G401.6 (cell line): ENCODE measurements at regions not wholly inside any gene's neighbourhood (a gene's known extent, or its start where the extent isn't known, plus 50 kb on each side); places are given as distances from the start of the nearest gene placed in this dataset.
A peak's percentile ranks its signal among the peaks of the same experiment; 100 is the strongest.

Experiments
- FAIRE-seq: peaks from 2 replicates; lab custom pipeline; 2012; peaks lifted over from hg19 to GRCh38; lab: Jason Lieb, UNC

DNA sequence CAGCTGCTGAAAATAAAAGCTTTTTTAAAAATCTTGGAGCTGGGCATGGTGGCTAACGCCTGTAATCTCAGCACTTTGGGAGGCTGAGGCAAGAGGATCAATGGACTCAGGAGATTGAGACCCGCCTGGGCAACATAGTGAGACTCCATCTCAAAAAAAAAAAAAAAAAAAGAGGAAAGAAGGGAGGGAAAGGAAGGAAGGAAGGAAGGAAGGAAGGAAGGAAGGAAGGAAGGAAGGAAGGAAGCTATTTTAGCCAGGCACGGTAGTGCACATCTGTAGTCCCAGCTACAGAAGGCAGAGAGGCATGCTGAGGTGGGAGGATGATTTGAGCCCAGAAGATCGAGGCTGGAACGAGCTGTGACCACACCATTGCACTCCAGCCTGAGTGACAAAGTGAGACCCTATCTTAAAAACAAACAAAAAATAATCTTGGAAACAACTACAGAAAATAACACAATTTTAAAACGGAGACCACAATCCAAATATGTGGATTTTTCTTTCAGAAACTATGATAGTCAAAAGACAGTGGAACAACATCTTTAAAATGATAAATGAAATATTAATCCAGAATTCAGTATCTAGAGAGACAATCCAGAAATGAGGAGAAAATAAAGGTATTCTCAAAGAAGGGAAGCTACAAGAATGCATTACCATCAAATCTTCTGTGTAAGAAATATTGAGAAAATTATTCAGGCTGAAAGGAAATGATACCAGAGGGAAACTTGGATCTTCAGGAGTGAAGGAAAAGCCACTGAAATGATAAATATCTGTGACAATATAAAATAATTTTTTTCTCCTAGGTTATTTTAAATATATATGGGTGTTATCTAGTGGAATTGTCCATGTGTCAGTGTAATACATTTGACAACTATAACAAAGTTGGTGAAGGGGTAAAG, 182.0 kb downstream of the GPX5 start:
- FAIRE-seq = peak; percentile 52

DNA sequence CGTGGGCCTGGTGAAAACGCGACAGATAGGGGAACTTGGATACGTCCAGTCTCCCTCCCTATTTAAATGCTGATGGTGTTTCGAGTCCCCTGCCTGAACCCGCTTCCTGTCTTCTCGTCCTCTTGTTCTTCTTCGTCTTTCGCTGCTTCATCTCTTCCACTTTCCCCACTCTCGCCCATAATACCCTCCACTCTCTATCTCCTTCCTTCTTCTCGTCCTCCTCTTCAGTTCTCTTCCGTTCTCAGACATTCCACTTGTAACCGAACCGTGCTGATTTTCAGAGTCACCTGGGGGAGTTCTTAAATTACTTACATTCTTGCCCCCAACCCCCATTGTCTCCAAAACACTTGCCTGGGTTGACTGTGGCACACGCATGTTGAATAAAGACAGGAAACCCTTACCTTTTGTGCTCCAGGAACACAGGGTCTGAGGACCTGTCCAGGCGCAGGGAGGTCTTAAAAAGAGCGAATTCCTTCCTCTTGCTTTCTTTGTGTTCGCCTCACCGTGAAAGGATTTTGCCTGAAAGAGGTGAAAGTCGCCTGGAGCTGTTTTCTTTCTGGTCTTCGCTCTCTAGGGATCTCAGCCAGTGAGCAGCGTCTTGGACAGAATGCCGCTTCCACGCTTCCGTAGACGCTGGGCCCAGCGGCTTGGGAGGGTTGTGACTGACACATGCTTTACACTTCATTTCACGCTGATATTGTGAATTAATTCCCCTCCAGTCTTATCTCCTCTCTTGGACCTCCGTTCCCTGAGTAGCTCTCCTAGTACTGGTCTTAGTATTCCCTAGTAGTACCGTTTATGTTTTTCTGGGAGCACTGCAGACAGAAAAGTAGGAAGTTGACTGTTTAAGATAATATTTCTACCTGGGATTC, 184.0 kb downstream of the GPX5 start:
- no peak for FAIRE-seq

DNA sequence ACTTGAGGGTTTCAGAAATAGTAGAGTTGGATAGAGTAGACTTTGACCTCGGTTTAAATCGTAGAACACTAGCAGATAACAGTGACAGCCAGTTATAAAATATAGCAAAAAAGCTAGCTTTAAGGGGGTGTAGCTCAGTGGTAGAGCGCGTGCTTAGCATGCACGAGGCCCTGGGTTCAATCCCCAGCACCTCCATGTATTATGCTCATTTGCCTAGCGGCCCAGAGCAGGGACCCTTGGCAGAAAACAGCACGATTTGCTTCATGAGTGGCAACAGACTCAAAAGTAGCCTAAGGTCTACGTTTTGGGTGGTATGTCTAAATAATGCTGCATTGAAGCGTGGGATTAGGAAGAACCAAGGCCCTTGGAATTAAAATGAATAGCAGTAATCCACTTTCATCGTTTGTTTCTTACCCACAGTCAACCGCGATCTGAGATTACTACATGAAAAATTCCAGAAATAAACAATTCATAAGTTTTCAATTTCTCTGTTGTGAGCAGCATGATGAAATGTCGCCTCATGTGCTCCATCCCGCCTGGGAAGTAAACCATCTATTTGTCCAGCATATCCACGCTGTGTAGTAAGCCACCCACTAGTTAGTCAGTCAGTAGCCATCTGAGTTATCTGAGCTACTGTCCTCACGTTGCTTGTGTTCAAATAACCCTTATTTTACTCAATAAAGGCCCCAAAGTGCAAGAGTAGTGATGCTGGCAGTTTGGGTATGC, 184.9 kb downstream of the GPX5 start:
- peak; percentile 82 for FAIRE-seq

DNA sequence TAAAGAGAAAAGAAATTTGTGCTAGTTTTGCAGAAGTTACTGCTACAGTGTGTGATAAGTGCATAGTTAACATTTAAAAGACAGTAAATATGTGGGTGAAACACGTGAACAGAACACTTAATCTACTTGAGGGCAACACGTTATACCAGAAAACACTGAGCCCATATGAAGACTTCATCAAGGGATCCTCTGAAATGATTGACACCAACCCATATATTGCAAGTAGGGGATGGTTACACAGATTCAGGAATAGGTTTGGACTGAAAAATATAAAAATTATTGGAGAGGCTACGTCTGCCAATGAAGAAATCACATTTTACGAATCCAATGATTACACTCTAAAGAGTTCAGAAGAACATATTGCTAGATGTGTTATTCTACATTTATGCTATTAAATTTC, 185.6 kb downstream of the GPX5 start:
- FAIRE-seq = no peak

DNA sequence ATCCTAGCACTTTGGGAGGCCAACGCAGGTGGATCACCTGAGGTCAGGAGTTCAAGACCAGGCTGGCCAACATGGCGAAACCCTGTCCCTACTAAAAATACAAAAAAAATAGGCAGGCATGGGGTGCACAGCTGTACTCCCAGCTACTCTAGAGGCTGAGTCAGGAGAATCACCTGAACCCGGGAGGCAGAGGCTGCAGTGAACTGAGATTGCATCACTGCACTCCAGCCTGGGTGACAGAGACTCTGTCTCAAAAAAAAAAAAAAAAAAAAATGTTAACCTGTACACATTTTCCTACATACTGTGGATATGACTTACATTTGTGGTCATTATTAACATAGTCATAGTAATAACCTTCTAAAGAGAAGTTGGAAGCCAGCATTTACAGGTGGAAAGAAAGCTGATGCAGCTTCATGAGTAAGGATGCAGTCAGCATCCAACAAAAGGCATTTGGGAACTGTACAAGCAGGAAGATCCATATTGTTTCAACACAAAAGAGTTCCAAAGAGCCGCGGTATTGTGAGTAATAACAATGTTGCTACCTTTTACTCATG, 186.2 kb downstream of the GPX5 start:
- FAIRE-seq = no peak

DNA sequence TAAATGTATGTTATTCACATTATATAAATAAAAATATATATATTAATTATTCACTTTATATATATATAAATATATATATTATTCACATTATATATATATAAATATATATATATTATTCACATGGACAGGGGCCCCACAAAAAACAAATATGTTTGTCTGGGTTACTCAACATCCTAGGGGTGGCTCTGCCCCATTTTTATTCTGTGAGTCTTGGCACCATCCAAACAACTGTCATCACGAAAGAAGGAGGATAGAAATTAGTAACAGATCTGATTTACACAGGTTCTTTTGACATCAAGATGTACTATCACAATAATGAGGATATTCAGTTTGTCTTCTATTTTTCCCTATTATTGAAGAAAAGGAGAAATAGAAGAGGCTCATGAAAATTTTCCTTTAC, 187.3 kb downstream of the GPX5 start:
- FAIRE-seq = no peak

DNA sequence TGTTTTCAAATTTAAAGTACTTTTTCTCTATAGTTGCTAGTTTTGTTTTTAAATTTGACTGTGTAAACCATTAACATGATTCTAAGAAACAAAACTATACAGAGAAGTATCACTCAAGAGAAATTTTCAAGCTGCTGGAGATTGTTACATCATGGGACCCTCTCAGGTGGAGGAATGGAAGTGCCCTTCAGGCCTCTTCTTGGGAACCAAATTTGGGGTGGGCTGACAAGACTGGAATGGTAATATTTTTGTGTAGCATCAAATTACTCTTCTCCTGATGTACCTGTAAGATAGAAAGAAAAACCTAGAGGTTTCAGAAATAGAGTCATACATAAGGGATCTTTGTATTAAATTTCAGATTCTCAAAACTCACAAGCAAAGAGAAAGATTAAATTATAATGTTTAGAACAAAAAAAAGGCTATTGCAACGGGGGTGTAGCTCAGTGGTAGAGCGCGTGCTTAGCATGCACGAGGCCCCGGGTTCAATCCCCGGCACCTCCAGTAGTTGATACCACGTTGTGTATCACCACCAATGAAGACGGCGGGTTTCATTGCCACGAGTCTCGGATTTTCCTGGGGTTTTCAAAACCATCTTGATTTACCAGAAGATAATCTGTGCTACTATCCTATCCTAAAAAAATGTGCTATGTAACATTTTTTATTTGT, 193.7 kb downstream of the GPX5 start:
- no peak for FAIRE-seq

DNA sequence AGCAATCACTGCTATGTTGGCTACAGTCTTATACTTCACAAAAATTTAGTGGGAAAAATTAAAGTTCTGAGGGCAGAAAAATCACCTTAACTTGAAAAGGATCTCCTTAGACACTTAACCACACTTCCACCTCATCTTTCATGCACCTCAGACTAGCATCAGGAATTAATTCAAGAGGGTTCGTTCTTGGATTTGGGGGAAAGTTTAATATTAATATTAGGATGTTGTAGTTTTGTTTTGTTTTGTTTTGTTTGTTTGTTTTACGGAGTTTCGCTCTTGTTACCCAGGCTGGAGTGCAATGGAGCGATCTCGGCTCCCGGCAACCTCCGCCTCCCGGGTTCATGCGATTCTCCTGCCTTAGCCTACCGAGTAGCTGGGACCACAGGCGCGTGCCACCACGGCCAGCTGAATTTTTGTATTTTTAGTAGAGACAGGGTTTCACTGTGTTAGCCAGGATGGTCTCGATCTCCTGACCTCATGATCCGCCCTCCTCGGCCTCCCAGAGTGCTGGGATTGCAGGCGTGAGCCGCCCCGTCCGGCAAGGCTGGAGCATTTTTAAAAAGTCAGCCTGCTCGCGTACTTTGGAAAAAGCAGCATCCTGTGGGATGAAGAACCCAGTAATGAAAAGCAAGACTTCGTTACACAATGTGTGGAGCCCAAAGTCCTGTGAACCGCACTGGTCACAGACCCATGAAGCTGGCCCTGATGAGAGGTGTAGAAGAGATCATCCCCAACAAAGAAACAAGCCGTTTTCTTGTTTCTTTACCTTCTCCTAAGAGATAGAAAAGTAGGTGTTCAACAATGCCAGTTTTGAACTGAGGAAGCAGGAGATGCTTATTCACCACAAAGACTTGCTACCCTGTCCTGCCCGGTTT, 194.9 kb downstream of the GPX5 start:
- FAIRE-seq = peak; percentile 57

DNA sequence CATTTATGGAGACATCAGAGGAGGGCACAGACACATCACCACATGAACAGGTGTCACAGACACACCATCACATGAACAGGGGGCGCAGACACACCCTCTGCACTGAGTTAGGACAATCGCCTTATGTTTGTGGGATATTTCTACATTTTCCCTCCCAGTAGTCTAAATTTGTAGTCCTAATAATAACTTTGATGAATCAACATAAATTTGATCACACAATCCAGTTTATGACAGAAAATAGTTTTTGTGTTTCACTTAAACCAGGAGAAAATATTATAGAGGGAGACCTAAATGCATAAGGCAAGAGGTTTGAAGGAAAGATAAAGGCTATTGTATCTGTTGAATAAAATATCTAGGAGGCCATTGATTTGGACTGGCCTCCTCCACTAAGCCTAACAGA, 195.7 kb downstream of the GPX5 start:
- FAIRE-seq = no peak

DNA sequence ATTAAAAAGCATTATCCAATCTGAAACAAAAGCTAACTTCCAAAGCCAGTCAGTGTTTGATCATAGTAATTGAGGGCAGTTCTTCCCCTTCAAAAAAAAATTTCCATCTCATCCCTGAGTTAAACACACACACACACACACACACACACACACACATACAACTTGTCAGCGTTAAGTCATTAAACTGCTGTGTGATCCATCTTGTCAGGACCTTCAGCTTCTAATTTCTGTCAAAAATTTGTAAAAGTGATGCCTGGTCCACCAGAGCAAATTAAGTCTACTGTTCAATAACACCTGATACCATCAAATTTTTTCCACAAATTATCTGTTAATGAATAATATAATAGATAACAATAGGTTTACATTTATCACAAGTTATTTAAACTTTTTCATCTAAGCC, 198.7 kb downstream of the GPX5 start:
- FAIRE-seq = peak; percentile 8

DNA sequence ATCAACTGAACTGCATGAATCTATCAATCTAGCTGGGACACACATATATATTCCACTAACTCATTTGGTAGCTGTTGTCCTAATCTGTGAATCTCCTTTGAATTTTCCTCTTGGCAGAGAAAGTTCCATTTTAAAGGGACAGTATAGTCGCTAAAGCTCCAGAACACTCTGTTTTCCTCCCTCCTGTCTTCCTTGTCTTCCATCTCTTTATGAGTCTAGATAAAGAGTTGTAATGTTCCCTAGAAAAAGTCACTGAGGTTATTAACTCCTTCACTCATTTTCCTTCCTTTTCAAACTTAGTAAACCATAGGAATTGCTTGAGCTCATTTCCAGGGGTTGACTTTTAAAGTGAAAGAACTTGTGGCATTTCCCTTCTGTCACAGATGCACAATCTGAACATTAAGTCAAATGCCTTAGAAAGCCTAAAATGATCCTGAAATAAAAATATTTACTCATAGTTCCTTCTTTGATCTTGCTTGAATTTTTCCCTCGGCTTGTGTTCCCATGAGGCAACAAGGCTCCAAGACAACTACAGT, 198.4 kb downstream of the TRIM27 start:
- no peak for FAIRE-seq

DNA sequence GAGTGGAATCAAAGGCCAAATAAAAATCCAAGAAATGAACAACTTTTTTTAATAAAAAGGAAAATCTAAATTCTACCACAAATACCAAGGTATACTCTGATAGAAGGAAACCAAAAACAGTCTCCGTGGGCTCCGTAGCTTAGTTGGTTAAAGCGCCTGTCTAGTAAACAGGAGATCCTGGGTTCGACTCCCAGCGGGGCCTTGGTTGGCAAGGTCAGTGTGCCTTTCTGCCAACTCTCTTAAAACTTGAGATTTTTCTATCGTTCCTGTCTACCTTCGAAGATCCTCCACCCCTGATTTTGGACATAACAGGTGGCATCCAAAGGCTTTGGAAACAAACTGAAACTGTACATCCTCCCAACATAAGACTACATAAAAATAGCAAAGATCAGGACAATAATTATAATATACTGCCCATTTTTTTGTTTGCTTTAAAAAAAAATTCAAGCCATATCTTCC, 197.9 kb downstream of the TRIM27 start:
- FAIRE-seq = peak; percentile 91

DNA sequence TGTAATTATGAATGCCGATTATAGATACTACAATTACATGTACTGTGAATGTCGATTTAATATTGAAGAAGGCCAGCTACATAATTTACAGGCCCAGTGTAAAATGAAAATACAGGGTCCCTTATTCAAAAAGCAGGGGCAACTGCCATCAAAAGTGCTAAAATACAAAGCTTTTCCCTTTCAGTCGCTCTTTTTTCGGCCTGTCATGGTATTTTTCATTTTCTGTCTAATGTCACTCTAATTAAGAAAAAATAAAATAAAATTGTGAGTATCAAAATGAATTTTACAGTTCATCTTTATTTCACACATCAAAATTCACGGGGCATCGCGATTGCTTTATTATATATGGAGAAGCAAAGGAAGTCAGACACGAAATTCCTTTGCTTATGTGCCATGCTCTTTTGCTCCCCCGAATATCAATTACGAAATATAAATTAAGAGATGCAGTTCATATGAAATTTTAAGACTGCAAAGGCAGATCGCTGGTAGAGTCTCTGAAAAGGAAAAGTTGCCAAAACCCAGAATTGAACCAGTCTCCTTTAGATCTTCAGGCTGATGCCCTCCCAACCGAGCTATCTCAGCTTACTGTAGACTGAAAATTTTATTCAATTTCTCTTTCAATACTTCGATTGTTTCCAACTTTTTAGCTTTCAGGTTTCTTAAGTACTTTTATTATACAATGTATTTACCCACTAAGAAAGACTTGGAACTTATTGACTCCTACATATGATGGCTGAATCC, 197.0 kb downstream of the TRIM27 start:
- FAIRE-seq = no peak

DNA sequence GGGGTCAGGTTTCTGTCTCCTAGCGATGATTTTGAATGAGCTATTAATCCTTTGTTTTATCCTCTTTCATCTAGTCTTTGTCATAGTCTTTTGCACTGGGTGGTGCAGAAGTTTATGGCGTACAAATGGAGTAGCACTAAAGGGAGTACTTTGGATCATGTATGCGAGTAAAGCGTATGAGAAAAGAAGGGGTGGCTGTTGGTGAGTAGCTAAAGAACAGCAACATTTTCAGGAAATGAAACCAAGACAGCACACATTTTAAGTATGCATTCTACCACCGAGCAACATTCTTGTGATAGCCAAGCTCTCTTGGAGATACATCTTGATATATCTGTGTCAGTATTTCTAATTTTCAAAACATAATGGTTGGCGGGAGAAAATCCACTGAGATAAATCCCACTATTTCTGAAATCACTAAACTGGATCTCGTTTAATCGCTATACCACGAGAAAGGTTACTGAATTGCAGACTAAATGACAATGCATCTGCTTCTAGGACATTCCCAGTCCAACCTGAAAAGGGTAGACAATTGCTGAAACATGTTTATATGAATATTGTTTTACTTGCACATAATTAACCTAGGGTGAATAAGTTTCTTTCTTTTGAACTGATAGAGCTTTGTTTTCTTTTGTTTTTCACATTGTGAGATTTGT, 196.1 kb downstream of the TRIM27 start:
- FAIRE-seq = no peak

DNA sequence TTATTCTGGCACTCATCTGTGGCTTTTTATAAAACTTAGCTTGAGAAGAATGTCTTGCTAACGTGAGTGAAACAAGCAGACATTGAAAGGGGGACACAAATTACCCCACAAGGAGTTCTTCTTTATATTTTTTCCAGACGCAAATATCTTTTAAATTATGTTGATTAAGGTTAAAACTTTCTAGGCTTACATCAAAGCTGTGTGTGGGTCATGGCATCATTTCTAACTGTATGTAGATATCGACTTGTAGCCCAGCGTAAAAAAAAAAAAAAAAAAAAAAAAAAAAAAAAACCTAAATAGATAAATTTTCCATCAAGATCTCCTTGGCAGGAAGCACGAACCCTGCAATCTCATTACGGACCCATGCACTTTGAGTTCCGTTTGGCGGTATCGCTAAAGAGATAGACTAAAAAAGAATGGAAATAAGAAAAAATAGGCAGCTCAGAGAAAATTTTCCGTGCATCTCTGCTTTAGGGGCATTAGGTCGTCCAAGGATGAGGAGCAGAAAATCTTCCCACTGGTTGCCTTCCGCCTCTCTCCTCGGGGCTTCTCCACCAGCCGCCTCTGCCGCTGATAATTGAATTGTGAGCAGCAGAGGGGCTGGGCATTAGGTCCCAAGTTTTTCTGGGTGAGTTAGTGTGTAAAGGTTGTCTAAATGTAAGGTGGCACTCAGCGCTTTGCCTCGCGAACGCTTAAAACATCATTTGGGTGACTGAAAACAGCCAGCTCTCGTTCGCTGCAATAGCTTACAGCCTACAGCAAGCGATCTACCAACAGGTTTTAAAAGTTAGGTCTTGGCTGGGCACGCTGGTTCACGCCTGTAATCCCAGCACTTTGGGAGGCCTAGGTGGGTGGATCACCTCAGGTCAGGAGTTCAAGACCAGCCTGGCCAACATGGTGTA, 194.0 kb downstream of the TRIM27 start:
- no peak for FAIRE-seq

DNA sequence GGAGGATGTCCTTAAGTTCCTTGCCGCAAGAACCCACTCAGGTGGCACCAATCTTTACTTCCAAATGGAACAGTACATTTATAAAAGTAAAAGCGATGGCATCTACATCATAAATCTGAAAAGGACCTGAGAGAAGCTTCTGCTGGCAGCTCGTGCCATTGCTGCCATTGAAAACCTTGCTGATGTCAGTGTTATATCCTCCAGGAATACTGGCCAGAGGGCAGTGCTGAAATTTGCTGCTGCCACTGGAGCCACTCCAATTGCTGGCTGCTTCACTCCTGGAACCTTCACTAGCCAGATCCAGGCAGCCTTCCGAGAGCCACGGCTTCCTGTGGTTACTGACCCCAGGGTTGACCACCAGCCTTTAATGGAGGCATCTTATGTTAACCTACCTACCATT, 191.7 kb downstream of the TRIM27 start:
- no peak for FAIRE-seq

DNA sequence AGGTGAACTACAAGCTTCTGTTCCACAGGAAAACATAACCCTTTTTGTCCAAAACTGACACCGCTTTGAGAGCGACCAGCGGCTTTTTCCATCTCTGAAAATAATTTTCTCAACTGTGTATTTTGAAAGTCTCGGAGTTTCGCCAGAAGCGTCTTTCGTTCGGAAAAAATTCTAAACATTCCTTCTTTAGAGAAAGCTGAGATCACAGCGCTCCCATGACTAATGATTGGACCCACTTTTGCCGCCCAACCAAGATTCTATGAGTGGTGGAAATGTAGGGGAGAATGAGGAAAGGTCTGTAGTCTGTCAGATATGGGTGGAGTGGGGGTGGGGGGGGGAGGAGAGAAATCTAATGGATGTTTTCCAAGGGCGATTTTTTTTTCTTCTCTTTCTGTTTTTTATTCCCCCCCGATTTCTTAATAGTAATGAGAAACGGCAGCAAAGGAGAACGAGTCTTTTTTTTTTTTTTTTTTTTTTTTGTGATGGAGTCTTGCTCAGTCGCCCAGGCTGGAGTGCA, 189.3 kb downstream of the TRIM27 start:
- FAIRE-seq = no peak

DNA sequence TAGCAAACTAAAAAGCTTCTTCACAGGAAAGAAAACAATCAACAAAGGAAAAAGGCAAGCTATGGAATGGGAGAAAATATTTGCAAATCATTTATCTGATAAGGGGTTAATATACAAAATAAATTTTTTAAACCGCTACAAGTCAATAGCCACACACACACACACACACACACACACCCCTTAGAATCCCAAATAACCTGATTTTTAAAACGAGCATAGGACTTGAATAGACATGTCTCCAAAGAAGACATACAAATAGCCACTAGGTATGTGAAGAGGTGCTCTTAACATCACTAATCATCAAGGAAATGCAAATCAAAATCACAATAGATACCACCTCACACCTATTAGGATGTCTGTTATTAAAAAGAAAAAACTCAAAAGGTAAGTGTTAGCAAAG, 187.7 kb downstream of the TRIM27 start:
- FAIRE-seq = no peak
